SH-SY5Y (cell line): ENCODE measurements at regions not wholly inside any gene's neighbourhood (a gene's known extent, or its start where the extent isn't known, plus 50 kb on each side); places are given as distances from the start of the nearest gene placed in this dataset.

Experiments
- GATA2 ChIP-seq: IDR thresholded peaks from 2 replicates; pipeline ENCODE4 v1.6.1; 2011; ENCODE audit warnings: mild to moderate bottlenecking, low read depth, low read length
- GATA3 ChIP-seq: IDR thresholded peaks from 2 replicates; pipeline ENCODE4 v1.6.1; 2011; ENCODE audit warnings: low read depth, mild to moderate bottlenecking, low read length, moderate library complexity

DNA sequence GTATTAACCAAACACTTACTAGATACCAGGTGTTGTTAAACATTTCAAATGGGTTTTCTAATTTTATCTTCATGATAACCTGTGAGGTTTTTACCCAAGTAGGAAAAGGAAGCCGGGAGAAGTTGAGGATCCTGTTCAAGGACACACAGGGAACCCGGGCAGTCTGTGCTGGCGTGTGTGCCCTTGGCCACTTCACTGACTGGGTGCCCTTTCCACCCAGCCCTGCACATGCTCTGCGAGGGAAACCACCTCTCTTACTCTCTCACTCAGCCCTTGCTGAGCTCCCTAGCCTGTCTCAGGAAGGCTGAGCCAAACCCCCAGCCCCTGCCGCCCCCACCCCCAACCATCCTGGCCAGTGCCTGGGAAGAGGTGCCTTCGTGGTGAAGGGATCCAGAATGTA lies 51.8 kb downstream of the TEX44 start:
- no peak for TF ChIP-seq GATA2
- TF ChIP-seq GATA3, result no peak

DNA sequence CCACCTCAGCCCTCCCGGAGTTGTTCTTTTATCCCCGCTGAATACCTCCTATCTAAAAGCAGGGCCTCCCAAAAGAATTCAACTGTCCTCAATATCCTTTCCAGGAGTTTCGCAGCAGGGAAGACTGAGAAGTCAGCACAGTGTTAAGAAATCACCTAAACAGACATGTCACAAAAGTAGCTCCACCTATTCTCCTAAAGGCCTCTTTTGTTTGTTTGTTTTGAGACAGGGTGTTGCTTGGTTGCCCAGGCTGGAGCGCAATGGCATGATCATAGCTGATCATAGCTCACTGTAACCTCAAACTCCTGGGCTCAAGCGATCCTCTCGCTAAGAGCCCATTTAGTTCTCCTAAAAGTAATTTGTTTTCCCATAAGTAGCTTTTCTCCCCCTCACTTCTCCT lies 53.8 kb downstream of the TEX44 start:
- TF ChIP-seq GATA2 (no peak), GATA3 (no peak)

DNA sequence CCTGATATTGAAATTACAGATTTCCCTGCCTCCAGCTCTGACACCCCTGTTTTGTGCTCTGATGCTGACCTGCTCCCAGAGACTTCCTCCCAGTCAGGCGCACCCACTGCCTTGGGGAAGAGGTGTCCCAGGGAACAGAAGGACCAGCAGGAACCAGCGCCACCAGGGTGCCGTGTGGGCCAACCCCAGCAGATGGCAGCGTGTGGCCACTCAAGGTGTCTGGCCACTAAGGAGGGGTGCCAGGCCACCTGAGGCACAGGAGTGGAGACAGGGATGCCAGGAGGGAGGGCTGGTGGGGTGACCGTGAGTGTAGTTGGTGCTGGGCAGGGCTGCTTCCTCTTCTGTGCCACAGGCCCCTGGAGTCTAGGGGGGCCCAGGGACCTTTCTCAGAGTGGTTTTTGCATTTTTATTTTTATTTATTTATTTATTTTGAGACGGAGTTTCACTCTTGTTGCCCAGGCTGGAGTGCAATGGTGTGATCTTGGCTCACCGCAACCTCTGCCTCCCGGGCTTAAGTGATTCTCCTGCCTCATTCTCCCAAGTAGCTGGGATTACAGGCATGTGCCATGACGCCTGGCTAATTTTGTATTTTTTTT lies 56.0 kb downstream of the TEX44 start:
- TF ChIP-seq GATA3 (no peak), GATA2 (no peak)

DNA sequence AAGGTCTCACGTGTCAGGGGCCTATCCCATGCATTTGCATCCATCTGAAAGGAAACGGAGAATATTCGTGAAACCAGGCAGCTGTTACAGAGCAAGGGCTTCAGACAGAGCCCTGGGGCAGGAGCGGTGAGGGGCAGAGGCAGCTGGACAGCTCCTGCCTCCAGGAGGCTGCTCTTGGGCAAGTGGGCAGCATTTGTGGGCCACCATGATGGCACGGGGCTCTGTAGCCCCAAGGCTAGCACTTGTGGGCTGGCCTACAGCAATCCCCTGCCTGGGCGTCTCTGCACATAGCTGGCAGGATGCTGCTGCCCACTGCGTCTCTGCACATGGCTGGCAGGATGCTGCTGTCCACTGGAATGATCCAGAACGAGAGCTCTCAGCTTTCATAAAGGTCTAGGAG lies 52.8 kb upstream of the PTMA start:
- no peak for TF ChIP-seq GATA2
- TF ChIP-seq GATA3, result no peak

DNA sequence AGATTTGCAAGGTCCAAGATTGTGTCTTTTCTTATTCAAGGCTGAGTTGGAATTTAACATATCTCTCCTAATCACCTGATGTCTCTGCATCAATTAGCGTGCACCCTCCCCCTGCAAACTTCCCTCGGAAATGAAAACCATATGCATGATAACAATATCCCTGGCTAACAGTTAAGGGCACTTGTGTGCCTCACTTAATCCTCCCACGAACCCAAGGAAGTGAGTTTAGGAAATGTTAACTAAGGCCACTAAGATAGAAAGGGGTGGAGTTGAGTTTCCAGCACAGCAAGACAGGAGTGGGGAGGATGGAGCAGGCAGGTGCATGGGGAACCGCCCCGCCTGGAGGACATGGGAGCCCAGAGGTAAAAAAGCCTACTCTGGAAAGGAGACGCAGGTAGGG lies 52.4 kb upstream of the PTMA start:
- TF ChIP-seq GATA2, result peak; percentile 47; the same call in 1 of the 2 replicates
- no peak for TF ChIP-seq GATA3
